ENCODE measurements at regions not wholly inside any gene's neighbourhood (a gene's known extent, or its start where the extent isn't known, plus 50 kb on each side); places are given as distances from the start of the nearest gene placed in this dataset.

- H3K4me3 ChIP-seq: no peak overlapping the region
- DNase-seq (ENCODE audit: low spot score): no peak
- TF ChIP-seq, protein P1, sequence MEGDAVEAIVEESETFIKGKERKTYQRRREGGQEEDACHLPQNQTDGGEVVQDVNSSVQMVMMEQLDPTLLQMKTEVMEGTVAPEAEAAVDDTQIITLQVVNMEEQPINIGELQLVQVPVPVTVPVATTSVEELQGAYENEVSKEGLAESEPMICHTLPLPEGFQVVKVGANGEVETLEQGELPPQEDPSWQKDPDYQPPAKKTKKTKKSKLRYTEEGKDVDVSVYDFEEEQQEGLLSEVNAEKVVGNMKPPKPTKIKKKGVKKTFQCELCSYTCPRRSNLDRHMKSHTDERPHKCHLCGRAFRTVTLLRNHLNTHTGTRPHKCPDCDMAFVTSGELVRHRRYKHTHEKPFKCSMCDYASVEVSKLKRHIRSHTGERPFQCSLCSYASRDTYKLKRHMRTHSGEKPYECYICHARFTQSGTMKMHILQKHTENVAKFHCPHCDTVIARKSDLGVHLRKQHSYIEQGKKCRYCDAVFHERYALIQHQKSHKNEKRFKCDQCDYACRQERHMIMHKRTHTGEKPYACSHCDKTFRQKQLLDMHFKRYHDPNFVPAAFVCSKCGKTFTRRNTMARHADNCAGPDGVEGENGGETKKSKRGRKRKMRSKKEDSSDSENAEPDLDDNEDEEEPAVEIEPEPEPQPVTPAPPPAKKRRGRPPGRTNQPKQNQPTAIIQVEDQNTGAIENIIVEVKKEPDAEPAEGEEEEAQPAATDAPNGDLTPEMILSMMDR (IDR thresholded peaks at IDR 0.05): no peak
- H3K4me1 ChIP-seq: peaks cover 0 to 20% of the 10 kb centered on the region in 2 donors
- H3K9me3 ChIP-seq: no peaks in the 10 kb centered on the region
- H3K27me3 ChIP-seq: no peaks in the 10 kb centered on the region
- H3K36me3 ChIP-seq: no peaks in the 10 kb centered on the region
- H3K27ac ChIP-seq: no peak overlapping the region
Measured at GRCh38 chr6:170160628-170161611, 130.0 kb downstream of the DLL1 start.

DNA sequence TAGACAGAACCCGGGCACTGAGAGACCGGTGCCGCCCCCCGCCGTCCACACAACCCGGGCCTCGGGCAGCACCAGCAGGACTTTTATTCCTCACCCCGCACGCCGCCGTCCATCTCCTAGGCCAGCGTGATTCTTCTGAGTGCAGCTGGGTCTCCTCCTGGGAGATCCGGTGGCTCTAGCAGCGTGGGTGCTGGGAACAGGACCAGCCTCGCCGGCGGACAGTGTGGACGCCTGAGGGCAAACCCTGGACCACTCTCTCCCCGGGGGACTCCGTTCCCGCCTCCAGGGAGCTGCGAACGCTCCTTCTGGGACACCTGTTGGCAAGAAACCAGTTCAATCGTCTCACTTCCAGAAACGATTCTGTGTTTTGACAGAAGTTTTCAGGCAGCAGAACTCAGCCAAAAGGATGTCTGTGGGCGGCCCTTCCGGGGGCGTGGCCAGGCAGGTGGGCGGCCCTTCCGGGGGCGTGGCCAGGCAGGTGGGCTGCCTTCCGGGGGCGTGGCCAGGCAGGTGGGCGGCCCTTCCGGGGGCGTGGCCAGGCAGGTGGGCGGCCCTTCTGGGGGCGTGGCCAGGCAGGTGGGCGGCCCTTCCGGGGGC lies 130.7 kb downstream of the DLL1 start:
- TF ChIP-seq, protein P1 (IDR thresholded peaks at IDR 0.05): no peak
- H3K27ac ChIP-seq: no peak overlapping the region
- H3K36me3 ChIP-seq: no peaks in the 10 kb centered on the region
- H3K4me1 ChIP-seq: peaks cover 0 to 12% of the 10 kb centered on the region in 2 donors
- no peak for DNase-seq (ENCODE audit: low spot score)
- no peak overlapping the region for H3K4me3 ChIP-seq
- no peaks in the 10 kb centered on the region for H3K27me3 ChIP-seq
- no peaks in the 10 kb centered on the region for H3K9me3 ChIP-seq

- DNase-seq (ENCODE audit: low spot score): no peak
- Histone ChIP-seq H3K27ac (no peak overlapping the region), H3K9me3 (no peaks in the 10 kb centered on the region), H3K36me3 (no peaks in the 10 kb centered on the region), H3K4me1 (peaks cover 0 to 3% of the 10 kb centered on the region in 2 donors), H3K4me3 (no peak overlapping the region), H3K27me3 (no peaks in the 10 kb centered on the region)
- TF ChIP-seq, protein P1 (IDR thresholded peaks at IDR 0.05): no peak
Measured at GRCh38 chr6:170159022-170159965, 131.6 kb downstream of the DLL1 start.

DNA sequence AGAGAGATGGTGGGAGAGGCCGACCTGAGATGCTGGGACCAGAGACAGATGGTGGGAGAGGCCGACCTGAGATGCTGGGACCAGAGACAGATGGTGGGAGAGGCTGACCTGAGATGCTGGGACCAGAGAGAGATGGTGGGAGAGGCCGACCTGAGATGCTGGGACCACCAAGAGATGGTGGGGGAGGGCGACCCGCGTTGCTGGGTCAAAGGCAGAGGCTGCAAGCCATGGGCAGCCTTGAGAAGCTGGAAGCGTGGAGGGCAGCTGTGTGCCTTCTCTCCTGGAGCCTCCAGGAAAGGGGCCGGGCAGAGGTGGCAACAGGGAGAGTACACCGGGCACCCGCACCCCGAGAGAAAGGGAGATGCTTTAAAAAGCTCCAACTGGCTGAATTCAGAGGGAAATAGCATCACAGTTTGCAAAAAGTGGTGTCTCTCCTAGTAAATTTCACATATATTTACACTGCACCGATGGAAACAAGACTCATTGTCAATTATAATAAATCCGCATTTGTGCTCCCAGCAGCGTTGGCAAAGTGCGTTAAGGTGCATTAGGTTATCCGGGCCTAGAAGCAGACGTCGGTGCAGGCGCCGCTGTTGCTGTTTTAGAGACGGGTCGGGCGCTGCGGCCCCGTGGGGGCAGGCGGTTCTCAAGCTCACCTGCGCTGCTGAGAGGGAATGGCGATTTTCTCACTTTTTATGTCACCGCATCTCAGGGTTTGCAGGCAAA lies 132.4 kb downstream of the DLL1 start:
- no peak for DNase-seq (ENCODE audit: low spot score)
- Histone ChIP-seq H3K36me3 (no peaks in the 10 kb centered on the region), H3K9me3 (no peaks in the 10 kb centered on the region), H3K27ac (no peak overlapping the region), H3K4me1 (no peaks in the 10 kb centered on the region), H3K4me3 (no peak overlapping the region), H3K27me3 (no peaks in the 10 kb centered on the region)
- TF ChIP-seq, protein P1 (IDR thresholded peaks at IDR 0.05): no peak
